NCI-H2227 treated with DMSO at 0.1 percent for 48 hours (cell line): ENCODE measurements at regions not wholly inside any gene's neighbourhood (a gene's known extent, or its start where the extent isn't known, plus 50 kb on each side); places are given as distances from the start of the nearest gene placed in this dataset.

Experiments
- DNase-seq: peaks from one replicate; lab custom pipeline; 2025; lab: John Stamatoyannopoulos, UW

GRCh38 chrX:45400027-45400779 is 199.5 kb upstream of the DIPK2B start:
- DNase-seq = no peak

GRCh38 chrX:45385757-45386156 is 185.1 kb upstream of the DIPK2B start:
- no peak for DNase-seq

- DNase-seq = no peak
These were observed 181.2 kb upstream of the DIPK2B start for GRCh38 chrX:45381841-45382240.

GRCh38 chrX:45381366-45381765 is 180.7 kb upstream of the DIPK2B start:
- no peak for DNase-seq

- DNase-seq = no peak
These were observed 178.6 kb upstream of the DIPK2B start for GRCh38 chrX:45379236-45379635.

GRCh38 chrX:45372151-45372550 is 171.5 kb upstream of the DIPK2B start:
- no peak for DNase-seq

- no peak for DNase-seq
These were observed 168.0 kb upstream of the DIPK2B start for GRCh38 chrX:45368705-45369104.

- DNase-seq = no peak
These were observed 162.9 kb upstream of the DIPK2B start for GRCh38 chrX:45363596-45363995.

- DNase-seq = no peak
These were observed 159.9 kb upstream of the DIPK2B start for GRCh38 chrX:45360571-45360970.

- no peak for DNase-seq
These were observed 157.7 kb upstream of the DIPK2B start for GRCh38 chrX:45358392-45358791.

- no peak for DNase-seq
These were observed 152.8 kb upstream of the DIPK2B start for GRCh38 chrX:45353456-45353855.

- no peak for DNase-seq
These were observed 151.9 kb upstream of the DIPK2B start for GRCh38 chrX:45352611-45353010.

GRCh38 chrX:45351478-45351877 is 150.8 kb upstream of the DIPK2B start:
- no peak for DNase-seq

- no peak for DNase-seq
These were observed 147.6 kb upstream of the DIPK2B start for GRCh38 chrX:45348296-45348695.

- DNase-seq = no peak
These were observed 147.2 kb upstream of the DIPK2B start for GRCh38 chrX:45347877-45348276.

GRCh38 chrX:45344594-45344993 is 143.9 kb upstream of the DIPK2B start:
- DNase-seq = no peak

GRCh38 chrX:45329217-45329616 is 128.5 kb upstream of the DIPK2B start:
- DNase-seq = no peak

- no peak for DNase-seq
These were observed 124.3 kb upstream of the DIPK2B start for GRCh38 chrX:45324941-45325340.

GRCh38 chrX:45323387-45323786 is 122.7 kb upstream of the DIPK2B start:
- no peak for DNase-seq

- no peak for DNase-seq
These were observed 122.1 kb upstream of the DIPK2B start for GRCh38 chrX:45322820-45323219.

GRCh38 chrX:45322382-45322781 is 121.7 kb upstream of the DIPK2B start:
- no peak for DNase-seq

- DNase-seq = no peak
These were observed 119.5 kb upstream of the DIPK2B start for GRCh38 chrX:45320191-45320590.

GRCh38 chrX:45309801-45310200 is 109.1 kb upstream of the DIPK2B start:
- DNase-seq = no peak

- no peak for DNase-seq
These were observed 108.4 kb upstream of the DIPK2B start for GRCh38 chrX:45309096-45309495.
